ENCODE measurements at regions not wholly inside any gene's neighbourhood (a gene's known extent, or its start where the extent isn't known, plus 50 kb on each side); places are given as distances from the start of the nearest gene placed in this dataset.

- TF ChIP-seq TEAD4 (IDR thresholded peaks at IDR 0.05; ENCODE audit: low read length): no peak
- TF ChIP-seq TEAD4 (CRISPR knock-in tag; IDR thresholded peaks at IDR 0.05; ENCODE audit: borderline replicate concordance): no peak
- TF ChIP-seq ZNF561 (CRISPR knock-in tag; conservative IDR thresholded peaks at IDR 0.05): no peak
- no peak for TF ChIP-seq NR1H2 (CRISPR knock-in tag; IDR thresholded peaks at IDR 0.05)
- no peak for TF ChIP-seq HDGF (IDR thresholded peaks at IDR 0.05)
- TF ChIP-seq GTF2F1 (IDR thresholded peaks at IDR 0.05; ENCODE audit: low read depth, low read length): no peak
- no peak for TF ChIP-seq NFE2L1 (tag; IDR thresholded peaks at IDR 0.05; ENCODE audit: borderline replicate concordance, low read depth)
- TF ChIP-seq CBX5 (IDR thresholded peaks at IDR 0.05; ENCODE audit: borderline replicate concordance, low read depth): no peak
These were observed 112.1 kb upstream of the CDK1 start for GRCh38 chr10:60666221-60666620.
